PC-3 (cell line): ENCODE measurements at regions not wholly inside any gene's neighbourhood (a gene's known extent, or its start where the extent isn't known, plus 50 kb on each side); places are given as distances from the start of the nearest gene placed in this dataset.

ENCODE experiments used
- ATAC-seq: fragments of 200-7000 bp; cut with Tn5 transposase; 2 replicates; pipeline ENCODE4 v1.9.1; 2020; ENCODE audit warnings: mild to moderate bottlenecking, moderate library complexity
- BruUV-seq: library from RNA; stranded (reverse); fragments of 400-500 nt; replicated peaks from 2 replicates; lab custom pipeline; 2021; lab: Mats Ljungman, UMichigan
- CTCF ChIA-PET: fragments of 300-600 bp; sonication (Branson Sonifier 250); formaldehyde crosslinking; loops from one replicate; lab custom pipeline; 2022; ENCODE audit warnings: antibody characterized with exemption; lab: Charles Lee
- POLR2A ChIA-PET: fragments of 300-600 bp; sonication (Branson Sonifier 250); formaldehyde crosslinking; loops from one replicate; lab custom pipeline; 2022; ENCODE audit warnings: antibody characterized with exemption; ENCODE audit not compliant: unreplicated experiment; lab: Charles Lee
- DNase-seq: peaks from one replicate; pipeline ENCODE4 v3.0.0-alpha.2; 2015
- H2AFZ ChIP-seq: fragments of 300-600 bp; sonication (generic); 2 replicates; pipeline ENCODE4 v1.6.0; 2016; ENCODE audit warnings: antibody characterized with exemption, low read length
- H3F3A ChIP-seq: fragments of 300-600 bp; sonication (generic); one replicate; pipeline ENCODE4 v1.6.0; 2017; ENCODE audit warnings: antibody characterized with exemption, low read length, control low read depth, mild to moderate bottlenecking; ENCODE audit not compliant: unreplicated experiment
- H3K27ac ChIP-seq: fragments of 300-600 bp; sonication (generic); 2 replicates; pipeline ENCODE4 v1.5.1; 2016; ENCODE audit warnings: mild to moderate bottlenecking, low read length
- H3K27me3 ChIP-seq: fragments of 300-600 bp; sonication (generic); 2 replicates; pipeline ENCODE4 v1.6.1; 2016; ENCODE audit warnings: low read length, mixed read lengths
- H3K36me3 ChIP-seq: fragments of 300-600 bp; sonication (generic); 2 replicates; pipeline ENCODE4 v1.6.1; 2016; ENCODE audit warnings: low read depth, mixed run types, low read length, mixed read lengths
- H3K4me1 ChIP-seq: fragments of 300-600 bp; sonication (generic); 2 replicates; pipeline ENCODE4 v1.5.1; 2016; ENCODE audit warnings: low read length; ENCODE audit not compliant: insufficient read depth
- H3K4me2 ChIP-seq: fragments of 300-600 bp; sonication (generic); 2 replicates; pipeline ENCODE4 v1.6.0; 2016; ENCODE audit warnings: low read length
- H3K4me3 ChIP-seq: fragments of 300-600 bp; sonication (generic); 2 replicates; pipeline ENCODE4 v1.5.1; 2016; ENCODE audit warnings: mild to moderate bottlenecking, low read length, mixed read lengths
- H3K79me2 ChIP-seq: fragments of 300-600 bp; sonication (generic); 2 replicates; pipeline ENCODE4 v1.6.1; 2017; ENCODE audit warnings: low read length, mixed read lengths
- H3K9ac ChIP-seq: fragments of 300-600 bp; sonication (generic); 2 replicates; pipeline ENCODE4 v1.6.0; 2016; ENCODE audit warnings: mild to moderate bottlenecking, low read length
- H3K9me2 ChIP-seq: fragments of 300-600 bp; sonication (generic); replicated peaks from 2 replicates; pipeline ENCODE4 v1.6.1; 2016; ENCODE audit warnings: mixed run types, low read length, mixed read lengths
- H3K9me3 ChIP-seq: fragments of 300-600 bp; sonication (generic); 2 replicates; pipeline ENCODE4 v1.6.1; 2016; ENCODE audit warnings: low read length, mixed read lengths
- H4K20me1 ChIP-seq: fragments of 300-600 bp; sonication (generic); 2 replicates; pipeline ENCODE4 v1.6.1; 2016; ENCODE audit warnings: low read length, mixed read lengths
- CTCF ChIP-seq: fragments of 300-600 bp; sonication (generic); conservative IDR thresholded peaks from 2 replicates; pipeline ENCODE4 v1.5.1; 2017; ENCODE audit warnings: antibody characterized with exemption, low read depth, mild to moderate bottlenecking, low read length
- EZH2 ChIP-seq: fragments of 300-600 bp; sonication (generic); IDR thresholded peaks from one replicate; pipeline ENCODE4 v1.6.1; 2017; ENCODE audit warnings: antibody characterized with exemption, mild to moderate bottlenecking, low read length; ENCODE audit not compliant: unreplicated experiment
- EZH2phosphoT487 ChIP-seq: fragments of 300-600 bp; sonication (generic); IDR thresholded peaks from 2 replicates; pipeline ENCODE4 v1.6.1; 2018; ENCODE audit warnings: mild to moderate bottlenecking, antibody characterized with exemption, low read length, borderline replicate concordance
- intact Hi-C: fragments of 100-400 bp; cut with micrococcal nuclease; formaldehyde crosslinking; loops from 2 replicates; pipeline ENCODE4 v1.9.0; 2023

GRCh38 chr14:104293231-104293841, 154.9 kb downstream of the KIF26A start:
- H3K36me3 ChIP-seq, result no peaks in the 10 kb centered on the region
- ATAC-seq, result no peak

GRCh38 chr14:104293851-104294627, 155.7 kb downstream of the KIF26A start:
- intact Hi-C loops, result no loop called here
- Histone ChIP-seq H4K20me1 (no peaks in the 10 kb centered on the region), H3K27me3 (peaks cover 17% of the 10 kb centered on the region; the same call in 1 of the 2 replicates), H3K27ac (no peak overlapping the region), H3K4me1 (no peaks in the 10 kb centered on the region), H3K4me2 (no peak overlapping the region), H3K9me2 (no peaks in the 10 kb centered on the region), H2AFZ (no peak overlapping the region), H3K4me3 (no peak overlapping the region), H3K9me3 (no peaks in the 10 kb centered on the region), H3F3A (no peaks in the 10 kb centered on the region), H3K79me2 (no peaks in the 10 kb centered on the region), H3K9ac (no peak overlapping the region), H3K36me3 (no peaks in the 10 kb centered on the region)
- no TSS peak for BruUV-seq
- ATAC-seq (peak; percentile 75), DNase-seq (peak; percentile 29)
- ChIA-PET CTCF (interaction anchor here (1.9 kb wide), 1 partner anchor 270 kb away, joined by 4 read pairs; no protein-coding TSS in a partner anchor), POLR2A (no interaction called here)
- TF ChIP-seq CTCF, result peak; percentile 68
- no peak for TF ChIP-seq EZH2
- TF ChIP-seq EZH2phosphoT487, result no peak

More at GRCh38 chr14:104293231-104293841, 154.9 kb downstream of the KIF26A start:
- DNase-seq, result peak; percentile 6
- BruUV-seq, result no TSS peak
- Histone ChIP-seq H3K9me2 (no peaks in the 10 kb centered on the region), H3K4me2 (no peak overlapping the region), H3K27me3 (peaks cover 17% of the 10 kb centered on the region; the same call in 1 of the 2 replicates), H3K4me1 (no peaks in the 10 kb centered on the region), H2AFZ (no peak overlapping the region), H3K9ac (no peak overlapping the region), H3F3A (no peaks in the 10 kb centered on the region), H3K9me3 (no peaks in the 10 kb centered on the region), H3K27ac (no peak overlapping the region), H4K20me1 (no peaks in the 10 kb centered on the region), H3K79me2 (no peaks in the 10 kb centered on the region), H3K4me3 (no peak overlapping the region)
- POLR2A ChIA-PET, result no interaction called here
- CTCF ChIA-PET, result interaction anchor here (1.9 kb wide), 1 partner anchor 271 kb away, joined by 4 read pairs; no protein-coding TSS in a partner anchor
- intact Hi-C loops, result no loop called here
- TF ChIP-seq CTCF (no peak), EZH2phosphoT487 (no peak), EZH2 (no peak)

- no peak overlapping the region for H3K9ac ChIP-seq
- no peaks in the 10 kb centered on the region for H3K4me1 ChIP-seq
- no peaks in the 10 kb centered on the region for H3K9me3 ChIP-seq
- TF ChIP-seq EZH2 (no peak), EZH2phosphoT487 (no peak), CTCF (no peak)
- DNase-seq (no peak), ATAC-seq (no peak)
- no peaks in the 10 kb centered on the region for H4K20me1 ChIP-seq
- CTCF ChIA-PET, result interaction anchor here (1.9 kb wide), 1 partner anchor 270 kb away, joined by 4 read pairs; no protein-coding TSS in a partner anchor
- BruUV-seq, result no TSS peak
- H3K36me3 ChIP-seq, result no peaks in the 10 kb centered on the region
- H3K9me2 ChIP-seq, result no peaks in the 10 kb centered on the region
- no peak overlapping the region for H2AFZ ChIP-seq
- POLR2A ChIA-PET, result no interaction called here
- peaks cover 17% of the 10 kb centered on the region; the same call in 1 of the 2 replicates for H3K27me3 ChIP-seq
- no peaks in the 10 kb centered on the region for H3K79me2 ChIP-seq
- no peak overlapping the region for H3K4me3 ChIP-seq
- H3F3A ChIP-seq, result no peaks in the 10 kb centered on the region
- no peak overlapping the region for H3K27ac ChIP-seq
- intact Hi-C loops, result no loop called here
- no peak overlapping the region for H3K4me2 ChIP-seq
Measured at GRCh38 chr14:104294628-104294982, 156.2 kb downstream of the KIF26A start.
